HCT116 (cell line): ENCODE measurements at regions not wholly inside any gene's neighbourhood (a gene's known extent, or its start where the extent isn't known, plus 50 kb on each side); places are given as distances from the start of the nearest gene placed in this dataset.

Experiments used
- ATAC-seq: fragments of 200-7000 bp; cut with Tn5 transposase; 2 replicates; pipeline ENCODE4 v1.9.1; 2020; ENCODE audit warnings: mild to moderate bottlenecking, moderate library complexity
- BruUV-seq: library from RNA; stranded (reverse); fragments of 400-500 nt; replicated peaks from 2 replicates; lab custom pipeline; 2021; lab: Mats Ljungman, UMichigan
- CTCF ChIA-PET: fragments of 300-600 bp; sonication (Branson Sonifier 250); formaldehyde crosslinking; loops from one replicate; lab custom pipeline; 2021; ENCODE audit warnings: antibody characterized with exemption; lab: Charles Lee
- POLR2A ChIA-PET: fragments of 300-600, 350-600 bp; sonication (Branson Sonifier 250); formaldehyde crosslinking; loops from one replicate; lab custom pipeline; 2021; ENCODE audit warnings: antibody characterized with exemption; lab: Charles Lee
- RAD21 ChIA-PET, 2 experiments: fragments of 300-600 bp; sonication (Branson Sonifier 250); formaldehyde crosslinking; loops; one replicate each; lab custom pipeline; 2023; ENCODE audit warnings: low total read pairs in 2 of 2; ENCODE audit not compliant: uncharacterized antibody in 2 of 2, unreplicated experiment in 2 of 2, low non-redundant PET in 1 of 2; lab: Charles Lee
- DNase-seq: peaks from one replicate; pipeline ENCODE4 v3.0.0-alpha.2; 2010; ENCODE audit warnings: low read depth, low spot score
- H2AFZ ChIP-seq: fragments of 200-600 bp; shearing (Covaris generic), sonication (generic); 2 replicates; pipeline ENCODE4 v1.6.1; 2017; ENCODE audit warnings: low read depth, mixed run types, mixed read lengths, antibody characterized with exemption, low read length; ENCODE audit not compliant: poor library complexity, severe bottlenecking
- H3K27ac ChIP-seq: 2 replicates; pipeline ENCODE4 v1.5.1; 2012; ENCODE audit warnings: low read depth, low read length
- H3K27me3 ChIP-seq: fragments of 200-600 bp; sonication (generic); 2 replicates; pipeline ENCODE4 v1.6.1; 2016; ENCODE audit warnings: mixed run types, low read length, mixed read lengths; ENCODE audit not compliant: insufficient read depth
- H3K36me3 ChIP-seq, 2 experiments: fragments of 200-500 bp in 1 of 2; fragments of 200-600 bp in 1 of 2; sonication (Bioruptor generic) in 1 of 2; sonication (generic) in 1 of 2; 2 replicates each; pipeline versions ENCODE4 v1.5.1 to v1.6.1; 2014 to 2016; ENCODE audit warnings: low read length in 2 of 2, inconsistent platforms in 1 of 2, mixed read lengths in 1 of 2, mixed run types in 1 of 2; ENCODE audit not compliant: insufficient read depth in 2 of 2, control insufficient read depth in 1 of 2
- H3K4me1 ChIP-seq, 2 experiments: fragments of 200-600 bp in 1 of 2; sonication (generic) in 1 of 2; 2 replicates each; pipeline versions ENCODE4 v1.5.1 to v1.6.1; 2012 to 2017; ENCODE audit warnings: low read length in 2 of 2, inconsistent platforms in 1 of 2, mild to moderate bottlenecking in 1 of 2, mixed read lengths in 1 of 2, mixed run types in 1 of 2, moderate library complexity in 1 of 2; ENCODE audit not compliant: insufficient read depth in 2 of 2, control insufficient read depth in 1 of 2
- H3K4me2 ChIP-seq: fragments of 200-600 bp; sonication (generic); 2 replicates; pipeline ENCODE4 v1.6.1; 2017; ENCODE audit warnings: mixed run types, low read length, mixed read lengths
- H3K4me3 ChIP-seq, 2 experiments: fragments of 200-600 bp in 1 of 2; sonication (generic) in 1 of 2; replicated peaks in 1 of 2; 2 replicates each; pipeline ENCODE4 v1.5.1; 2011 to 2016; ENCODE audit warnings: low read length in 2 of 2, control low read depth in 1 of 2, low read depth in 1 of 2, mild to moderate bottlenecking in 1 of 2, mixed read lengths in 1 of 2, mixed run types in 1 of 2
- H3K79me2 ChIP-seq: fragments of 200-600 bp; sonication (generic); 2 replicates; pipeline ENCODE4 v1.6.1; 2017; ENCODE audit warnings: mild to moderate bottlenecking, mixed run types, low read length, moderate library complexity, mixed read lengths; ENCODE audit not compliant: insufficient read depth
- H3K9ac ChIP-seq: fragments of 200-600 bp; sonication (generic); 2 replicates; pipeline ENCODE4 v1.6.1; 2016; ENCODE audit warnings: low read length, mixed read lengths
- H3K9me2 ChIP-seq: fragments of 200-600 bp; sonication (generic), shearing (Covaris generic); 2 replicates; pipeline ENCODE4 v1.6.1; 2017; ENCODE audit warnings: mixed run types, mild to moderate bottlenecking, moderate library complexity; ENCODE audit not compliant: insufficient read depth
- H3K9me3 ChIP-seq, 2 experiments: fragments of 200-500 bp in 1 of 2; fragments of 200-600 bp in 1 of 2; sonication (Bioruptor generic) in 1 of 2; sonication (generic) in 1 of 2; 2 replicates each; pipeline ENCODE4 v1.6.1; 2014 to 2017; ENCODE audit warnings: low read length in 2 of 2, mixed read lengths in 2 of 2, inconsistent platforms in 1 of 2, low read depth in 1 of 2, mild to moderate bottlenecking in 1 of 2, mixed run types in 1 of 2, moderate library complexity in 1 of 2; ENCODE audit not compliant: control insufficient read depth in 1 of 2, insufficient read depth in 1 of 2
- H4K20me1 ChIP-seq: fragments of 200-600 bp; sonication (generic), shearing (Covaris generic); 2 replicates; pipeline ENCODE4 v1.6.1; 2017; ENCODE audit warnings: mixed run types, mild to moderate bottlenecking, moderate library complexity; ENCODE audit not compliant: insufficient read depth
- CBX3 ChIP-seq: IDR thresholded peaks from 2 replicates; pipeline ENCODE4 v1.6.1; 2012; ENCODE audit warnings: low read depth
- FOSL1 ChIP-seq: IDR thresholded peaks from 2 replicates; pipeline ENCODE4 v1.6.1; 2012; ENCODE audit warnings: low read depth
- POLR2A ChIP-seq: IDR thresholded peaks from 2 replicates; pipeline ENCODE4 v1.7.0; 2011; ENCODE audit warnings: borderline replicate concordance; ENCODE audit not compliant: insufficient read depth, insufficient read length; ENCODE audit errors: extremely low read depth
- YY1 ChIP-seq: IDR thresholded peaks from 2 replicates; pipeline ENCODE4 v1.6.1; 2011; ENCODE audit warnings: low read length, low read depth, moderate library complexity, mild to moderate bottlenecking; ENCODE audit not compliant: insufficient replicate concordance; ENCODE audit errors: extremely low read depth
- intact Hi-C: fragments of 100-400 bp; cut with micrococcal nuclease; formaldehyde crosslinking; loops from 2 replicates; pipeline ENCODE4 v1.10.0; 2022
- TF ChIP-seq, protein P1 (sequence below): IDR thresholded peaks from 2 replicates; pipeline ENCODE4 v1.6.1; 2012
- TF ChIP-seq, protein P2 (sequence below), 3 experiments: fragments of 200-600 bp in 1 of 3; sonication (generic) in 1 of 3; IDR thresholded peaks in 2 of 3; conservative IDR thresholded peaks in 1 of 3; 2 replicates each; pipeline ENCODE4 v1.5.1; 2012 to 2017; ENCODE audit warnings: low read depth in 2 of 3, low read length in 2 of 3, antibody characterized with exemption in 1 of 3, borderline replicate concordance in 1 of 3, control low read depth in 1 of 3, mild to moderate bottlenecking in 1 of 3, mixed read lengths in 1 of 3, mixed run types in 1 of 3, moderate library complexity in 1 of 3; ENCODE audit not compliant: insufficient read depth in 1 of 3
- TF ChIP-seq, protein P3 (sequence below): IDR thresholded peaks from 2 replicates; pipeline ENCODE4 v1.6.1; 2012; ENCODE audit warnings: low read depth

DNA sequence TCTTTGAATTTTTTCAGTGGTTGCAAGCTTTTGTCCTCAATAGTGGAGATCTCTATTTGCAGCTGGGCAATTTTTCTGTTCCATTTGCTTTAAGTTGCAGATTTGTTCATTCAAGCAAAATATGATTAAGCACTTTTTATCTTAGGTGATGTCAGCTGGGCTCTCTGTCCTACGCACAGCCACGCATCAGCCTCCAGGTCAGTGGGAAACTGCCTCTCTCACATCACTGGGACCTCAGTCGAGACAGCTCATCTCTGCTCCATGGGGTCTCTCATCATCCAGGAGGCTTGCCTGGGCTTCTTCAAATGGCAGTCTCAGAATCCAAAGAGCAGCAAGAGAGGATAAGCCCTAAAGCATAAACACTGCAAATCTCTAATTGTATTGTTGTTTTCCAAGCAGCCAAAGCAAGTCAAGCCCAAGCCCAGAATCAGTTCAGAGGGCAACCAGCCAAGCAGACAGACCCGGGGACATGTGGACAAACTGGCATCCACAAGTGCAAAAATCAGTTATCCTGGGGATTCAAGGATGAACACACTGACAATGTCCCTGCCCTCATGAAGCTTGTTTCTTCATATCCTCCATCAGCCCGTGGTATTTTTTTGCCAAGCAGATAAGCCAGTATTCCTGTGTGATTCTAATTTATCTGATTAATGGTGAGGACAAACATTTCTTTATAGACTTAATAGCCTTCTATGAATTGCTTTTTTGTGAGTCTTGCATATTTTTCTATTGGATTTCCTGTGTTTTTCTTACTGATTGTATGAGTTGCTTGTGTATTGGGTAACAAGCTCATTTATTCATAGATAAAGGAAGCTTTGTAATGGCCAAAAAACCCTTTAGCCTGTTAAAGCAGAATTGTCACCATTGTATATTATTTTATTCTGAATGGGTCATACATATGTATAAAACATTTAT lies 262.5 kb downstream of the GXYLT1 start:
- intact Hi-C loops = no loop called here
- ATAC-seq (no peak), DNase-seq (no peak)
- ChIA-PET POLR2A (no interaction called here), CTCF (interaction anchor here (1.2 kb wide), 1 partner anchor 142 kb away, joined by 3 read pairs; no protein-coding TSS in a partner anchor), RAD21 (no interaction called here)
- no peaks in the 10 kb centered on the region for H3K27me3 ChIP-seq
- TF ChIP-seq, protein P1, sequence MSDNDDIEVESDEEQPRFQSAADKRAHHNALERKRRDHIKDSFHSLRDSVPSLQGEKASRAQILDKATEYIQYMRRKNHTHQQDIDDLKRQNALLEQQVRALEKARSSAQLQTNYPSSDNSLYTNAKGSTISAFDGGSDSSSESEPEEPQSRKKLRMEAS = no peak
- TF ChIP-seq, protein P2, sequence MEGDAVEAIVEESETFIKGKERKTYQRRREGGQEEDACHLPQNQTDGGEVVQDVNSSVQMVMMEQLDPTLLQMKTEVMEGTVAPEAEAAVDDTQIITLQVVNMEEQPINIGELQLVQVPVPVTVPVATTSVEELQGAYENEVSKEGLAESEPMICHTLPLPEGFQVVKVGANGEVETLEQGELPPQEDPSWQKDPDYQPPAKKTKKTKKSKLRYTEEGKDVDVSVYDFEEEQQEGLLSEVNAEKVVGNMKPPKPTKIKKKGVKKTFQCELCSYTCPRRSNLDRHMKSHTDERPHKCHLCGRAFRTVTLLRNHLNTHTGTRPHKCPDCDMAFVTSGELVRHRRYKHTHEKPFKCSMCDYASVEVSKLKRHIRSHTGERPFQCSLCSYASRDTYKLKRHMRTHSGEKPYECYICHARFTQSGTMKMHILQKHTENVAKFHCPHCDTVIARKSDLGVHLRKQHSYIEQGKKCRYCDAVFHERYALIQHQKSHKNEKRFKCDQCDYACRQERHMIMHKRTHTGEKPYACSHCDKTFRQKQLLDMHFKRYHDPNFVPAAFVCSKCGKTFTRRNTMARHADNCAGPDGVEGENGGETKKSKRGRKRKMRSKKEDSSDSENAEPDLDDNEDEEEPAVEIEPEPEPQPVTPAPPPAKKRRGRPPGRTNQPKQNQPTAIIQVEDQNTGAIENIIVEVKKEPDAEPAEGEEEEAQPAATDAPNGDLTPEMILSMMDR (IDR thresholded peaks at IDR 0.05 in 2 of 3, conservative IDR thresholded peaks at IDR 0.05 in 1 of 3; ENCODE audit: borderline replicate concordance in 1 of 3, insufficient read depth in 1 of 3, low read depth in 2 of 3, low read length in 2 of 3) = no peak
- TF ChIP-seq CBX3 (no peak), YY1 (no peak), FOSL1 (no peak), POLR2A (no peak)
- TF ChIP-seq, protein P3, sequence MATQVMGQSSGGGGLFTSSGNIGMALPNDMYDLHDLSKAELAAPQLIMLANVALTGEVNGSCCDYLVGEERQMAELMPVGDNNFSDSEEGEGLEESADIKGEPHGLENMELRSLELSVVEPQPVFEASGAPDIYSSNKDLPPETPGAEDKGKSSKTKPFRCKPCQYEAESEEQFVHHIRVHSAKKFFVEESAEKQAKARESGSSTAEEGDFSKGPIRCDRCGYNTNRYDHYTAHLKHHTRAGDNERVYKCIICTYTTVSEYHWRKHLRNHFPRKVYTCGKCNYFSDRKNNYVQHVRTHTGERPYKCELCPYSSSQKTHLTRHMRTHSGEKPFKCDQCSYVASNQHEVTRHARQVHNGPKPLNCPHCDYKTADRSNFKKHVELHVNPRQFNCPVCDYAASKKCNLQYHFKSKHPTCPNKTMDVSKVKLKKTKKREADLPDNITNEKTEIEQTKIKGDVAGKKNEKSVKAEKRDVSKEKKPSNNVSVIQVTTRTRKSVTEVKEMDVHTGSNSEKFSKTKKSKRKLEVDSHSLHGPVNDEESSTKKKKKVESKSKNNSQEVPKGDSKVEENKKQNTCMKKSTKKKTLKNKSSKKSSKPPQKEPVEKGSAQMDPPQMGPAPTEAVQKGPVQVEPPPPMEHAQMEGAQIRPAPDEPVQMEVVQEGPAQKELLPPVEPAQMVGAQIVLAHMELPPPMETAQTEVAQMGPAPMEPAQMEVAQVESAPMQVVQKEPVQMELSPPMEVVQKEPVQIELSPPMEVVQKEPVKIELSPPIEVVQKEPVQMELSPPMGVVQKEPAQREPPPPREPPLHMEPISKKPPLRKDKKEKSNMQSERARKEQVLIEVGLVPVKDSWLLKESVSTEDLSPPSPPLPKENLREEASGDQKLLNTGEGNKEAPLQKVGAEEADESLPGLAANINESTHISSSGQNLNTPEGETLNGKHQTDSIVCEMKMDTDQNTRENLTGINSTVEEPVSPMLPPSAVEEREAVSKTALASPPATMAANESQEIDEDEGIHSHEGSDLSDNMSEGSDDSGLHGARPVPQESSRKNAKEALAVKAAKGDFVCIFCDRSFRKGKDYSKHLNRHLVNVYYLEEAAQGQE = no peak
- no peaks in the 10 kb centered on the region for H3K9me2 ChIP-seq
- no peak overlapping the region for H3K27ac ChIP-seq
- H3K9me3 ChIP-seq = no peaks in the 10 kb centered on the region
- no peaks in the 10 kb centered on the region for H4K20me1 ChIP-seq
- no peak overlapping the region for H2AFZ ChIP-seq
- no TSS peak for BruUV-seq
- H3K4me1 ChIP-seq = no peaks in the 10 kb centered on the region
- no peak overlapping the region for H3K4me2 ChIP-seq
- H3K36me3 ChIP-seq = no peaks in the 10 kb centered on the region
- no peak overlapping the region for H3K4me3 ChIP-seq
- no peaks in the 10 kb centered on the region for H3K79me2 ChIP-seq
- H3K9ac ChIP-seq = no peak overlapping the region
